H9 (cell line): ENCODE measurements at regions not wholly inside any gene's neighbourhood (a gene's known extent, or its start where the extent isn't known, plus 50 kb on each side); places are given as distances from the start of the nearest gene placed in this dataset.

ENCODE experiments used
- DNase-seq: peaks from one replicate; pipeline ENCODE4 v3.0.0-alpha.2; 2017
- H2AFZ ChIP-seq: one replicate; pipeline ENCODE4 v1.6.1; 2013; ENCODE audit warnings: mild to moderate bottlenecking, low read length, control low read depth, moderate library complexity
- H2AK5ac ChIP-seq: 2 replicates; pipeline ENCODE4 v1.6.1; 2013; ENCODE audit warnings: low read length, control low read depth, mixed read lengths; ENCODE audit not compliant: insufficient read length
- H2BK120ac ChIP-seq: one replicate; pipeline ENCODE4 v1.6.1; 2013; ENCODE audit warnings: low read depth, mild to moderate bottlenecking, low read length, control low read depth, inconsistent platforms; ENCODE audit not compliant: poor library complexity, severe bottlenecking
- H2BK12ac ChIP-seq: 2 replicates; pipeline ENCODE4 v1.6.1; 2013; ENCODE audit warnings: low read length, control low read depth, mixed read lengths, low read depth; ENCODE audit not compliant: insufficient read length
- H2BK15ac ChIP-seq: 2 replicates; pipeline ENCODE4 v1.6.1; 2013; ENCODE audit warnings: low read depth, low read length, control low read depth
- H2BK20ac ChIP-seq: one replicate; pipeline ENCODE4 v1.6.1; 2013; ENCODE audit warnings: low read depth, mild to moderate bottlenecking, low read length, control low read depth, inconsistent platforms; ENCODE audit not compliant: poor library complexity, severe bottlenecking
- H2BK5ac ChIP-seq: 2 replicates; pipeline ENCODE4 v1.6.1; 2013; ENCODE audit warnings: low read length, control low read depth, mixed read lengths; ENCODE audit not compliant: insufficient read length
- H3K14ac ChIP-seq: 2 replicates; pipeline ENCODE4 v1.6.1; 2013; ENCODE audit warnings: low read length, control low read depth; ENCODE audit not compliant: insufficient read depth
- H3K18ac ChIP-seq: 2 replicates; pipeline ENCODE4 v1.6.1; 2013; ENCODE audit warnings: low read depth, mild to moderate bottlenecking, mixed read lengths, low read length, control low read depth; ENCODE audit not compliant: insufficient read length
- H3K23ac ChIP-seq: 2 replicates; pipeline ENCODE4 v1.6.1; 2013; ENCODE audit warnings: low read length, control low read depth, mixed read lengths, low read depth; ENCODE audit not compliant: insufficient read length
- H3K23me2 ChIP-seq: 2 replicates; pipeline ENCODE4 v1.6.1; 2013; ENCODE audit warnings: low read depth, mild to moderate bottlenecking, mixed read lengths, low read length, control low read depth; ENCODE audit not compliant: insufficient read length, poor library complexity, severe bottlenecking
- H3K27ac ChIP-seq: 2 replicates; pipeline ENCODE4 v1.5.1; 2013; ENCODE audit warnings: low read length, control low read depth, mixed read lengths, low read depth; ENCODE audit not compliant: insufficient read length
- H3K27me3 ChIP-seq: 2 replicates; pipeline ENCODE4 v1.6.1; 2013; ENCODE audit warnings: low read length, control low read depth, inconsistent platforms; ENCODE audit not compliant: insufficient read depth
- H3K4ac ChIP-seq: 2 replicates; pipeline ENCODE4 v1.6.1; 2013; ENCODE audit warnings: low read depth, mild to moderate bottlenecking, control low read depth, inconsistent platforms, low read length, moderate library complexity
- H3K4me1 ChIP-seq: 2 replicates; pipeline ENCODE4 v1.6.1; 2013; ENCODE audit warnings: low read length, control low read depth, inconsistent platforms; ENCODE audit not compliant: insufficient read depth
- H3K4me2 ChIP-seq: 2 replicates; pipeline ENCODE4 v1.6.1; 2013; ENCODE audit warnings: low read length, control low read depth, mixed read lengths; ENCODE audit not compliant: insufficient read length, insufficient read depth
- H3K56ac ChIP-seq: 2 replicates; pipeline ENCODE4 v1.6.1; 2013; ENCODE audit warnings: low read depth, mild to moderate bottlenecking, mixed read lengths, low read length, control low read depth; ENCODE audit not compliant: insufficient read length
- H3K79me1 ChIP-seq: 2 replicates; pipeline ENCODE4 v1.6.1; 2013; ENCODE audit warnings: low read depth, mild to moderate bottlenecking, moderate library complexity, low read length, control low read depth, inconsistent platforms; ENCODE audit not compliant: insufficient read depth, poor library complexity, severe bottlenecking
- H3K79me2 ChIP-seq: 2 replicates; pipeline ENCODE4 v1.6.1; 2013; ENCODE audit warnings: low read length, control low read depth, inconsistent platforms; ENCODE audit not compliant: insufficient read depth
- H3K9ac ChIP-seq: 2 replicates; pipeline ENCODE4 v1.6.1; 2013; ENCODE audit warnings: low read length, control low read depth, mixed read lengths; ENCODE audit not compliant: insufficient read length; ENCODE audit errors: extremely low read depth
- H3K9me3 ChIP-seq: one replicate; pipeline ENCODE4 v1.6.1; 2013; ENCODE audit warnings: low read depth, low read length, inconsistent platforms; ENCODE audit not compliant: control insufficient read depth
- H3T11ph ChIP-seq: one replicate; pipeline ENCODE4 v1.6.1; 2013; ENCODE audit warnings: mild to moderate bottlenecking, low read length, control low read depth, inconsistent platforms
- H4K20me1 ChIP-seq: one replicate; pipeline ENCODE4 v1.6.1; 2013; ENCODE audit not compliant: control insufficient read depth, insufficient read length, insufficient read depth
- H4K5ac ChIP-seq: 2 replicates; pipeline ENCODE4 v1.6.1; 2013; ENCODE audit warnings: low read depth, mild to moderate bottlenecking, mixed read lengths, low read length, control low read depth; ENCODE audit not compliant: insufficient read length
- H4K8ac ChIP-seq: replicated peaks from 2 replicates; pipeline ENCODE4 v1.6.1; 2013; ENCODE audit warnings: low read length, control low read depth, mixed read lengths, low read depth; ENCODE audit not compliant: insufficient read length
- H4K91ac ChIP-seq: 2 replicates; pipeline ENCODE4 v1.6.1; 2013; ENCODE audit warnings: low read depth, mild to moderate bottlenecking, moderate library complexity, mixed read lengths, low read length, control low read depth; ENCODE audit not compliant: insufficient read length
- H3K27ac Mint-ChIP-seq, 3 experiments: 2 replicates in 2 of 3; 3 replicates in 1 of 3; pipeline ENCODE4 v1.8.0; 2020 to 2021; ENCODE audit warnings: mixed read lengths in 3 of 3, mild to moderate bottlenecking in 1 of 3, moderate library complexity in 1 of 3
- H3K27me3 Mint-ChIP-seq: 2 replicates; pipeline ENCODE4 v1.8.0; 2021; ENCODE audit warnings: low read depth, mild to moderate bottlenecking, moderate library complexity, mixed read lengths
- H3K36me3 Mint-ChIP-seq, 3 experiments: 2 replicates in 2 of 3; 3 replicates in 1 of 3; pipeline ENCODE4 v1.8.0; 2020 to 2021; ENCODE audit warnings: low read depth in 3 of 3, mixed read lengths in 3 of 3; ENCODE audit not compliant: insufficient read depth in 1 of 3
- H3K4me1 Mint-ChIP-seq, 2 experiments: 2 replicates each; pipeline ENCODE4 v1.8.0; 2020; ENCODE audit warnings: mixed read lengths in 2 of 2
- H3K4me3 Mint-ChIP-seq, 2 experiments: 2 replicates in 1 of 2; 3 replicates in 1 of 2; pipeline ENCODE4 v1.8.0; 2020 to 2021; ENCODE audit warnings: mild to moderate bottlenecking in 2 of 2, mixed read lengths in 2 of 2, moderate library complexity in 1 of 2
- H3K9me3 Mint-ChIP-seq, 2 experiments: 2 replicates in 1 of 2; 3 replicates in 1 of 2; pipeline ENCODE4 v1.8.0; 2020; ENCODE audit warnings: mild to moderate bottlenecking in 2 of 2, mixed read lengths in 2 of 2, moderate library complexity in 1 of 2
- CTCF ChIP-seq: fragments of 200-600 bp; sonication (generic); conservative IDR thresholded peaks from 3 replicates; pipeline ENCODE4 v1.8.0; 2021; ENCODE audit warnings: antibody characterized with exemption, mild to moderate bottlenecking
- WGBS: extraction: QIAGEN DNeasy Blood & Tissue Kit; methylation state at CpG from one replicate; pipeline ENCODE4 v1.1.7; 2013; ENCODE audit warnings: missing lambda C conversion rate, low lambda C conversion rate, mixed read lengths; ENCODE audit not compliant: insufficient read length; ENCODE audit errors: extremely low coverage; 5-methylcytosine and 5-hydroxymethylcytosine counted together

GRCh38 chr12:20188930-20189653 is 179.2 kb upstream of the PDE3A start:
- H3K27me3 ChIP-seq: no peaks in the 10 kb centered on the region
- no peak overlapping the region for H4K5ac ChIP-seq
- no peak for TF ChIP-seq CTCF
- H2BK20ac ChIP-seq: no peak overlapping the region
- no peaks in the 10 kb centered on the region for H3K23me2 ChIP-seq
- Mint-ChIP-seq H3K36me3 (no peaks in the 10 kb centered on the region), H3K4me1 (peaks cover 11 to 15% of the 10 kb centered on the region in 2 experiments), H3K27me3 (no peaks in the 10 kb centered on the region), H3K27ac (no peak overlapping the region; a peak in 1 of 7 replicates), H3K4me3 (no peak overlapping the region), H3K9me3 (no peaks in the 10 kb centered on the region)
- H3T11ph ChIP-seq: no peak overlapping the region
- H3K14ac ChIP-seq: no peak overlapping the region
- H3K4ac ChIP-seq: no peak overlapping the region
- H2BK15ac ChIP-seq: no peak overlapping the region
- no peak overlapping the region for H4K8ac ChIP-seq
- no peak overlapping the region for H4K91ac ChIP-seq
- no peak overlapping the region for H2BK12ac ChIP-seq
- no peaks in the 10 kb centered on the region for H3K79me2 ChIP-seq
- H3K9ac ChIP-seq: no peak overlapping the region
- H4K20me1 ChIP-seq: no peaks in the 10 kb centered on the region
- no peak overlapping the region for H3K18ac ChIP-seq
- no peak overlapping the region for H3K23ac ChIP-seq
- no peak overlapping the region for H3K27ac ChIP-seq
- no peak overlapping the region for H3K4me2 ChIP-seq
- H2BK5ac ChIP-seq: no peak overlapping the region
- DNase-seq: no peak
- H3K56ac ChIP-seq: no peak overlapping the region
- no peaks in the 10 kb centered on the region for H3K4me1 ChIP-seq
- WGBS: no CpG with 5 or more reads among the region's 5 CpGs
- no peaks in the 10 kb centered on the region for H3K9me3 ChIP-seq
- H2AFZ ChIP-seq: no peak overlapping the region
- H2AK5ac ChIP-seq: no peak overlapping the region
- H3K79me1 ChIP-seq: no peaks in the 10 kb centered on the region
- no peak overlapping the region for H2BK120ac ChIP-seq
